GM12873 (cell line): ENCODE measurements at regions not wholly inside any gene's neighbourhood (a gene's known extent, or its start where the extent isn't known, plus 50 kb on each side); places are given as distances from the start of the nearest gene placed in this dataset.

Experiments
- CTCF ChIP-seq: IDR thresholded peaks from 2 replicates; pipeline ENCODE4 v1.5.1; 2012; ENCODE audit warnings: low read depth, mild to moderate bottlenecking, moderate library complexity, low read length, control low read depth; ENCODE audit not compliant: insufficient read depth; ENCODE audit errors: missing control alignments

- no peak for TF ChIP-seq CTCF
These were observed 62.9 kb upstream of the NDST3 start for GRCh38 chr4:117971403-117971802.

DNA sequence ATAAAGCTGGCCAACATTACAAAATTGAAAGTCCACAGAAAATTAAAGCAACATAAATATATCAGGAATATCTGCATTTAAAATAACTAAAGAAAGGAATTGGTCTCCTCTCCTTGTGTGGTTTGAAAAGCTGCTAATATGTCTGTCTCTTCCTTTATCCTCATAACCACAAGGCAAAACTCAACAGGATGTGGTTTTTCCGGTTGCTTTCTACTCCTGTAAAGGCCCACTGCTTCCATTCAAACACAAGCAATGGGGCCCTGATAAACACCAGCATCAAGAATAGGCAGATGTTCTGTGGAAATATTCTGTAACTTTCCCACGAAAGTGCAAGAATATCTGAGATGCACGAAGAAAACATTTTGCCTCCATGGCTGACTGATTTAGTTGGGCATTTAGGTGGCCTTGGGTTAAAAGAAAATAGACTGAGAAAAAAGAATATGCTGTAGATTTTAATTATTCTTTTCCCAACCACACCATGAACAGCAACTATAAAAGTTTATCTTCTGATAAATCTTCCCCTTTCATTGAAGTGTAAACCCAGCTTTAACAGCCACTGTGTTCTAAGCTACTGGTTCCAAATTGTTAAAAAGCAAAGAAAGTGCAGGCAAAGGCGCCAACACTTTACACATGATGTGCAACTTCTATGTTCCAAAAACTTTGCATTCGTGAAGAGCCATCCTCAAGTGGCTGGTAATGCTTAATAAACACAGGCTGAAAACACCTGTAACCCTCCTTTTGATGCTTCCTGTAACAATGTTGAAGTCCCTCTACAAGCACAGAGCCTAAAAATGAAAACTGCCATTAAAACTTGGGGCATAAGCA lies 50.5 kb upstream of the NDST3 start:
- no peak for TF ChIP-seq CTCF

DNA sequence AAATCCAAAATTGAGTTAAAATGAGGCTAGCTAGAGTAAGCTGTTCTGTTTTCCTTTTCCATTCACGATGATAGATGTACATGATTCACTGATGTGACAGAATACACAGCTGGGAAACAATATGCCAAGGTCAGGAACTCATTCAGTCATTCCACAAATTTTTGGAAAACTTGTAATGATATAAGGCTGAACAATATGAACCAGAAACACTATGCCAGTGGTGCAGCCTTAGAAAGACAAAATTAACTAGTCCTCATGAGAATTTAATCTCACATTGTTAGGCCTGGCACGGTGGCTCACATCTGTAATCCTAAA lies 50.0 kb upstream of the NDST3 start:
- TF ChIP-seq CTCF: no peak
